Astrocyte (in vitro differentiated cells and primary cell): ENCODE measurements at regions not wholly inside any gene's neighbourhood (a gene's known extent, or its start where the extent isn't known, plus 50 kb on each side); places are given as distances from the start of the nearest gene placed in this dataset.

Experiments
- DNase-seq: peaks from one replicate; pipeline ENCODE4 v3.0.0-alpha.2; 2010; ENCODE audit warnings: low read depth
- FAIRE-seq: peaks from 2 replicates; lab custom pipeline; 2011; peaks lifted over from hg19 to GRCh38; lab: Jason Lieb, UNC
- H2AFZ ChIP-seq: 2 replicates; pipeline ENCODE4 v1.6.0; 2012; ENCODE audit warnings: low read depth, low read length, inconsistent platforms
- H3K27ac ChIP-seq: 2 replicates; pipeline ENCODE4 v1.5.1; 2011; ENCODE audit warnings: low read depth, low read length, inconsistent platforms
- H3K27me3 ChIP-seq: 2 replicates; pipeline ENCODE4 v1.6.0; 2011; ENCODE audit warnings: low read length, inconsistent platforms; ENCODE audit not compliant: insufficient read depth
- H3K36me3 ChIP-seq: 2 replicates; pipeline ENCODE4 v1.5.1; 2011; ENCODE audit warnings: low read length, inconsistent platforms; ENCODE audit not compliant: insufficient read depth
- H3K4me1 ChIP-seq: 2 replicates; pipeline ENCODE4 v1.5.1; 2011; ENCODE audit warnings: low read length, inconsistent platforms; ENCODE audit not compliant: insufficient read depth
- H3K4me2 ChIP-seq: 2 replicates; pipeline ENCODE4 v1.6.0; 2012; ENCODE audit warnings: low read length, inconsistent platforms
- H3K4me3 ChIP-seq: 2 replicates; pipeline ENCODE4 v1.5.1; 2011; ENCODE audit warnings: low read depth, mild to moderate bottlenecking, low read length, inconsistent platforms; ENCODE audit not compliant: insufficient read depth
- H3K79me2 ChIP-seq: 2 replicates; pipeline ENCODE4 v1.6.0; 2012; ENCODE audit warnings: mild to moderate bottlenecking, low read length, inconsistent platforms; ENCODE audit not compliant: insufficient read depth
- H3K9ac ChIP-seq: 2 replicates; pipeline ENCODE4 v1.6.0; 2012; ENCODE audit warnings: mild to moderate bottlenecking, low read length, inconsistent platforms
- H3K9me3 ChIP-seq: 2 replicates; pipeline ENCODE4 v1.5.1; 2012; ENCODE audit warnings: low read depth, mild to moderate bottlenecking, low read length, inconsistent platforms; ENCODE audit not compliant: insufficient read depth
- H4K20me1 ChIP-seq: 2 replicates; pipeline ENCODE4 v1.6.0; 2012; ENCODE audit warnings: low read length, inconsistent platforms; ENCODE audit not compliant: insufficient read depth
- H3K27ac Mint-ChIP-seq: one replicate; pipeline ENCODE4 v1.8.0; 2021; ENCODE audit warnings: mild to moderate bottlenecking, mixed read lengths; ENCODE audit not compliant: unreplicated experiment
- H3K27me3 Mint-ChIP-seq: one replicate; pipeline ENCODE4 v1.8.0; 2021; ENCODE audit warnings: low read depth, mixed read lengths; ENCODE audit not compliant: unreplicated experiment
- H3K36me3 Mint-ChIP-seq: one replicate; pipeline ENCODE4 v1.8.0; 2021; ENCODE audit warnings: low read depth, mixed read lengths; ENCODE audit not compliant: unreplicated experiment
- H3K4me1 Mint-ChIP-seq: one replicate; pipeline ENCODE4 v1.8.0; 2021; ENCODE audit warnings: low read depth, mixed read lengths; ENCODE audit not compliant: unreplicated experiment
- H3K4me3 Mint-ChIP-seq: one replicate; pipeline ENCODE4 v1.8.0; 2021; ENCODE audit warnings: mild to moderate bottlenecking, moderate library complexity, mixed read lengths; ENCODE audit not compliant: unreplicated experiment
- H3K9me3 Mint-ChIP-seq: one replicate; pipeline ENCODE4 v1.8.0; 2021; ENCODE audit warnings: mild to moderate bottlenecking, mixed read lengths; ENCODE audit not compliant: unreplicated experiment
- EZH2 ChIP-seq: IDR thresholded peaks from 2 replicates; pipeline ENCODE4 v1.6.1; 2012; ENCODE audit warnings: mild to moderate bottlenecking, low read length, inconsistent platforms; ENCODE audit not compliant: insufficient read depth
- TF ChIP-seq, protein P1 (sequence below): IDR thresholded peaks from 2 replicates; pipeline ENCODE4 v1.5.1; 2011; ENCODE audit warnings: low read depth, mild to moderate bottlenecking, inconsistent platforms, low read length, moderate library complexity; ENCODE audit not compliant: insufficient read depth

DNA sequence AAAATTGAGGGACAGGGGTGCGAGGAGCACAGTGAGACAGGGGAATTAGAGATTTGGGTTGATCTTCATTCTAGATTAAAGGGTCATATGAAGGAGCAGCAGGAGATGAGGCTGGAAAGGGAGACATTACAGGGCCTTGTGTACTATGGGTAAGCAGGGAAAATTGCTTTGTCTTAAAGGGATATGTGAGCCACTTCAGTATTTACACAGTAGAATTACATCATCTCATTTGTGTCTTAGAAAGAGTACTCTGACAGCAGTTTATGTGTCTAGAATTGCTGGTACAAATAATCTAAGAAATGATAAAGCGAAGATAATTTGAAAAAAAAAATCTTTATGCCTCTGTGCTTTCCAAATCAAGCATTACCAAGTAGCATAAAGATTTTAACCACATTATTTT lies 287.0 kb upstream of the ARRDC3 start:
- Histone ChIP-seq H3K9ac (no peak overlapping the region), H3K27me3 (no peaks in the 10 kb centered on the region), H2AFZ (no peak overlapping the region), H4K20me1 (no peaks in the 10 kb centered on the region), H3K79me2 (no peaks in the 10 kb centered on the region), H3K9me3 (no peaks in the 10 kb centered on the region), H3K27ac (no peak overlapping the region), H3K36me3 (no peaks in the 10 kb centered on the region), H3K4me2 (no peak overlapping the region), H3K4me1 (no peaks in the 10 kb centered on the region), H3K4me3 (no peak overlapping the region)
- Mint-ChIP-seq H3K4me1 (no peaks in the 10 kb centered on the region), H3K27me3 (no peaks in the 10 kb centered on the region), H3K27ac (no peak overlapping the region), H3K4me3 (no peak overlapping the region), H3K9me3 (no peaks in the 10 kb centered on the region), H3K36me3 (no peaks in the 10 kb centered on the region)
- FAIRE-seq (no peak), DNase-seq (no peak)
- TF ChIP-seq EZH2 = no peak
- TF ChIP-seq, protein P1, sequence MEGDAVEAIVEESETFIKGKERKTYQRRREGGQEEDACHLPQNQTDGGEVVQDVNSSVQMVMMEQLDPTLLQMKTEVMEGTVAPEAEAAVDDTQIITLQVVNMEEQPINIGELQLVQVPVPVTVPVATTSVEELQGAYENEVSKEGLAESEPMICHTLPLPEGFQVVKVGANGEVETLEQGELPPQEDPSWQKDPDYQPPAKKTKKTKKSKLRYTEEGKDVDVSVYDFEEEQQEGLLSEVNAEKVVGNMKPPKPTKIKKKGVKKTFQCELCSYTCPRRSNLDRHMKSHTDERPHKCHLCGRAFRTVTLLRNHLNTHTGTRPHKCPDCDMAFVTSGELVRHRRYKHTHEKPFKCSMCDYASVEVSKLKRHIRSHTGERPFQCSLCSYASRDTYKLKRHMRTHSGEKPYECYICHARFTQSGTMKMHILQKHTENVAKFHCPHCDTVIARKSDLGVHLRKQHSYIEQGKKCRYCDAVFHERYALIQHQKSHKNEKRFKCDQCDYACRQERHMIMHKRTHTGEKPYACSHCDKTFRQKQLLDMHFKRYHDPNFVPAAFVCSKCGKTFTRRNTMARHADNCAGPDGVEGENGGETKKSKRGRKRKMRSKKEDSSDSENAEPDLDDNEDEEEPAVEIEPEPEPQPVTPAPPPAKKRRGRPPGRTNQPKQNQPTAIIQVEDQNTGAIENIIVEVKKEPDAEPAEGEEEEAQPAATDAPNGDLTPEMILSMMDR = no peak

DNA sequence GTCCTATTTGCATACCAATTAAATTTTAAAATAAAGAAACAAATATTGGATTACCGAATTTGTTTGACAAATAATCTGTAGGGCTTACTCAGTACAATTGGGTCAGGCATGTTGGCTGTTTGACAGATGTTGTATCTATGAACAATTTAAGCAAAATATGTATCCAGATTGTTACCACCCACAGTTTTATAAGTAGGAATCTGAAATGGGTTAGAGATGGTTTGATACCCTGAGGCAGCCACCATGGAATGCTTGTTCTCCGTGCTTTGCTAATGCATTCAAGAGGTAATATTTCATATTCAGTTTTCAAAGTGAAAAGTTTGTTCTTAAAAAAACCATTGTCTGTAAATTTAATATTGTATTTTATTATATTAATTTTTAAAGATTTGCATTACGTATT lies 285.1 kb upstream of the ARRDC3 start:
- Histone ChIP-seq H4K20me1 (no peaks in the 10 kb centered on the region), H3K27me3 (no peaks in the 10 kb centered on the region), H3K9me3 (no peaks in the 10 kb centered on the region), H3K4me1 (no peaks in the 10 kb centered on the region), H2AFZ (no peak overlapping the region), H3K79me2 (no peaks in the 10 kb centered on the region), H3K4me3 (no peak overlapping the region), H3K9ac (no peak overlapping the region), H3K4me2 (no peak overlapping the region), H3K36me3 (no peaks in the 10 kb centered on the region), H3K27ac (no peak overlapping the region)
- no peaks in the 10 kb centered on the region for H3K27me3 Mint-ChIP-seq
- DNase-seq (no peak), FAIRE-seq (no peak)
- no peak for TF ChIP-seq EZH2
- TF ChIP-seq, protein P1 = no peak
- H3K9me3 Mint-ChIP-seq = no peaks in the 10 kb centered on the region
- H3K4me1 Mint-ChIP-seq = no peaks in the 10 kb centered on the region
- no peak overlapping the region for H3K4me3 Mint-ChIP-seq
- no peaks in the 10 kb centered on the region for H3K36me3 Mint-ChIP-seq
- no peak overlapping the region for H3K27ac Mint-ChIP-seq

DNA sequence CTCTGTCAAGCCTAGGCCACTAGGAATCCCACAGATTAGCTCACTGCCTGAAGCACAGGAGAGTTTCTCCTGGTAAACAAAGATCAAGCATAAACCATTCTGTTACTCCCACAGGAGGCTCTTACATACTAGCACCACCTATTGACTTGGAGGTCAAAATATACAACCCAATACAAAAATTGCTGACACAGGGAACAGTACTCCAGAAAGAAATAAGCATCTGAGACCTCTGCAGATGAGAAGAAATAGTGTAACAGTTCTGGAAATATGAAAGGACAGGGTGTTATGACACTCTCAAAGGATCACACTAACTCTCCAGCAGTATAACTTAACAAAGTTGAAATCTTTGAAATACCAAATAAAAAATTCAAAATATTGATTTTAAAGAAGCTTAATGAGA lies 269.6 kb upstream of the ARRDC3 start:
- H3K79me2 ChIP-seq = no peaks in the 10 kb centered on the region
- TF ChIP-seq, protein P1 = no peak
- no peak for TF ChIP-seq EZH2
- DNase-seq = no peak
- no peak overlapping the region for H2AFZ ChIP-seq
- no peaks in the 10 kb centered on the region for H3K27me3 ChIP-seq
- H3K27ac ChIP-seq = no peak overlapping the region
- no peak for FAIRE-seq
- H3K27me3 Mint-ChIP-seq = no peaks in the 10 kb centered on the region
- H3K4me1 ChIP-seq = no peaks in the 10 kb centered on the region
- H3K36me3 ChIP-seq = no peaks in the 10 kb centered on the region
- H3K27ac Mint-ChIP-seq = no peak overlapping the region
- H4K20me1 ChIP-seq = no peaks in the 10 kb centered on the region
- H3K9ac ChIP-seq = no peak overlapping the region
- H3K9me3 ChIP-seq = no peaks in the 10 kb centered on the region
- no peak overlapping the region for H3K4me3 Mint-ChIP-seq
- H3K36me3 Mint-ChIP-seq = no peaks in the 10 kb centered on the region
- no peaks in the 10 kb centered on the region for H3K4me1 Mint-ChIP-seq
- peaks cover 20% of the 10 kb centered on the region for H3K9me3 Mint-ChIP-seq
- no peak overlapping the region for H3K4me2 ChIP-seq
- H3K4me3 ChIP-seq = no peak overlapping the region
